Naive thymus-derived CD4-positive, alpha-beta T cell (primary cell): ENCODE measurements at regions not wholly inside any gene's neighbourhood (a gene's known extent, or its start where the extent isn't known, plus 50 kb on each side); places are given as distances from the start of the nearest gene placed in this dataset.

Source experiments
- ATAC-seq: fragments of 150-1000 bp; cut with Tn5 transposase; 2 replicates; pipeline ENCODE4 v1.10.0; 2021; ENCODE audit warnings: mild to moderate bottlenecking, moderate library complexity
- CTCF ChIA-PET: fragments of 350-600 bp; sonication (Branson Sonifier 250); formaldehyde crosslinking; loops from one replicate; lab custom pipeline; 2021; ENCODE audit warnings: antibody characterized with exemption; lab: Charles Lee
- POLR2A ChIA-PET: fragments of 350-600 bp; sonication (Branson Sonifier 250); formaldehyde crosslinking; loops from one replicate; lab custom pipeline; 2021; ENCODE audit warnings: antibody characterized with exemption, inconsistent platforms; lab: Charles Lee
- DNase-seq, 9 donors: peaks; one replicate each; pipeline versions ENCODE4 v3.0.0 to v3.0.0-alpha.2; 2020 to 2022; ENCODE audit warnings: mixed read lengths in 1 of 9
- H3K27ac ChIP-seq: one replicate; pipeline ENCODE4 v1.7.0; 2013; ENCODE audit warnings: mild to moderate bottlenecking, low read depth, low read length, moderate library complexity
- H3K27me3 ChIP-seq, 2 donors: one replicate each; pipeline ENCODE4 v1.7.0; 2013; ENCODE audit warnings: low read length in 2 of 2, mild to moderate bottlenecking in 2 of 2, moderate library complexity in 2 of 2; ENCODE audit not compliant: control insufficient read depth in 2 of 2, insufficient read depth in 2 of 2
- H3K36me3 ChIP-seq, 3 experiments: 1 replicate in 2 of 3; 2 replicates in 1 of 3; pipeline ENCODE4 v1.7.0; 2013; ENCODE audit warnings: low read length in 3 of 3, mild to moderate bottlenecking in 3 of 3, moderate library complexity in 1 of 3; ENCODE audit not compliant: insufficient read depth in 3 of 3, control insufficient read depth in 2 of 3
- H3K4me1 ChIP-seq, 2 donors: one replicate each; pipeline ENCODE4 v1.7.0; 2013; ENCODE audit warnings: low read length in 2 of 2, mild to moderate bottlenecking in 2 of 2, moderate library complexity in 1 of 2; ENCODE audit not compliant: control insufficient read depth in 2 of 2, insufficient read depth in 2 of 2
- H3K4me3 ChIP-seq: 2 replicates; pipeline ENCODE4 v1.7.0; 2013; ENCODE audit warnings: mild to moderate bottlenecking, low read length
- H3K9me3 ChIP-seq, 3 experiments: 1 replicate in 2 of 3; 2 replicates in 1 of 3; pipeline ENCODE4 v1.7.0; 2013; ENCODE audit warnings: low read length in 3 of 3; ENCODE audit not compliant: control insufficient read depth in 2 of 3
- H3K27ac Mint-ChIP-seq, 9 donors: one replicate each; pipeline ENCODE4 v1.8.0; 2020 to 2022; ENCODE audit warnings: mixed read lengths in 9 of 9, mild to moderate bottlenecking in 8 of 9, moderate library complexity in 5 of 9, inconsistent platforms in 2 of 9
- H3K27me3 Mint-ChIP-seq, 5 donors: one replicate each; pipeline ENCODE4 v1.8.0; 2021 to 2022; ENCODE audit warnings: mixed read lengths in 5 of 5, mild to moderate bottlenecking in 1 of 5
- H3K36me3 Mint-ChIP-seq, 5 donors: one replicate each; pipeline ENCODE4 v1.8.0; 2020 to 2022; ENCODE audit warnings: mixed read lengths in 5 of 5, mild to moderate bottlenecking in 3 of 5, inconsistent platforms in 1 of 5
- H3K4me1 Mint-ChIP-seq, 7 donors: one replicate each; pipeline ENCODE4 v1.8.0; 2020 to 2022; ENCODE audit warnings: mixed read lengths in 7 of 7, mild to moderate bottlenecking in 3 of 7, inconsistent platforms in 1 of 7
- H3K4me3 Mint-ChIP-seq, 10 donors: one replicate each; pipeline ENCODE4 v1.8.0; 2020 to 2022; ENCODE audit warnings: mild to moderate bottlenecking in 10 of 10, mixed read lengths in 10 of 10, moderate library complexity in 6 of 10, inconsistent platforms in 2 of 10
- H3K9me3 Mint-ChIP-seq, 11 donors: one replicate each; pipeline ENCODE4 v1.8.0; 2020 to 2022; ENCODE audit warnings: mixed read lengths in 11 of 11, mild to moderate bottlenecking in 4 of 11, inconsistent platforms in 1 of 11, moderate library complexity in 1 of 11
- intact Hi-C, 2 donors: fragments of 100-400 bp; cut with micrococcal nuclease; formaldehyde crosslinking; loops; one replicate each; pipeline ENCODE4 v1.15.1; 2023

DNA sequence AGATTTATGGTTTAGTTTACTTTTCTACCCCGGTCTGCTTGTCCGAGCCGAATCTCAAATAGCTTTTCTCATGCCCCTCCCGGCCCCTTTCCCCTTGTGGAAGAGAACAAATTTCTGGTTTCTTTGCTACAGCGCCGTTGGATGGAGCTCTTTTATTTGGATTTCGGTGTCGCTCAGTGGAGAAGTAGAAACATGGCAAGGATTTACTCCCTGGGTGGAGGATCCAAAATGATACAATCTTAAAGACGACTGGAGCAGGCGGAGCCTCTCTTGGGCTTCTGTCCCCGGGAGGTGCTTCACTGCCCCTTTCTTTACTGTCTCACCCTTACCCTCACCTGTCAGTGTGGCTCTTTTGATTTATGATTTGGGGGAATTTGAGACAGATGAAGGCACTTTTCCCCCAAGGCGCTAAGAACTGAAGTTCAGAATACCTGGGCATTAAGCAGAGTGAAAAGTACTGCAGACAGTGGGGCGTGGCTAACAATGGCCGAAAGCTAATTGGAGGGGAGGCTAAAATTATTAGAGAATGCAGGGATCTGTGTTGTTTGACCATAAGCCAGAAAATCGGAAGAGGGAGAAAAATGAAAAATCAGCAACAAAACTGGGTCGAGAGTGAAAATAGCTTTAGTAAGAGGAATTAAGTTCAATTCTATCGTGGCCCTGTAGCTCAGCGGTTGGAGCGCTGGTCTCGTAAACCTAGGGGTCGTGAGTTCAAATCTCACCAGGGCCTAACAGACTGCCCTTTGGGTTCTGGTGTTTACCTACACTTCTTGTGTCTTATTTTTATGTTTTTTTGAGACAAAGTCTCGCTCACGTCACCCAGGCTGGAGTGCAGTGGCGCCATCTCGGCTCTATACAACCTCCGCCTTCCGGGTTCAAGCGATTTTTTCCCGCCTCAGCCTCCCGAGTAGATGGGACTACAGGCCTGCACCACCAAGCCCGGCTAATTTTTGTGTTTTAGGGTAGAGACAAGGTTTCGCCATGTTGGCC is 145.1 kb upstream of the ZNF184 start:
- Mint-ChIP-seq H3K4me3 (peak overlapping the region in 4 of 10 donors; percentile 2 to 78 (median 40)), H3K36me3 (peaks cover 0 to 4% (median 0%) of the 10 kb centered on the region in 5 donors), H3K9me3 (peaks cover 0 to 4% (median 0%) of the 10 kb centered on the region in 11 donors), H3K27me3 (peaks cover 56 to 75% (median 69%) of the 10 kb centered on the region in 5 donors), H3K4me1 (peaks cover 4 to 18% (median 17%) of the 10 kb centered on the region in 7 donors), H3K27ac (no peak overlapping the region)
- intact Hi-C loops: loop anchor here in 1 of 2 donors (5.0 kb wide), 1 partner anchor 134 kb away; no protein-coding TSS in a partner anchor
- H3K36me3 ChIP-seq: no peaks in the 10 kb centered on the region
- no peaks in the 10 kb centered on the region for H3K4me1 ChIP-seq
- POLR2A ChIA-PET: no interaction called here
- no peak for ATAC-seq
- peaks cover 0 to 11% of the 10 kb centered on the region in 2 donors for H3K27me3 ChIP-seq
- no peaks in the 10 kb centered on the region for H3K9me3 ChIP-seq
- no peak for DNase-seq
- H3K4me3 ChIP-seq: no peak overlapping the region
- no peak overlapping the region for H3K27ac ChIP-seq
- CTCF ChIA-PET: no interaction called here

DNA sequence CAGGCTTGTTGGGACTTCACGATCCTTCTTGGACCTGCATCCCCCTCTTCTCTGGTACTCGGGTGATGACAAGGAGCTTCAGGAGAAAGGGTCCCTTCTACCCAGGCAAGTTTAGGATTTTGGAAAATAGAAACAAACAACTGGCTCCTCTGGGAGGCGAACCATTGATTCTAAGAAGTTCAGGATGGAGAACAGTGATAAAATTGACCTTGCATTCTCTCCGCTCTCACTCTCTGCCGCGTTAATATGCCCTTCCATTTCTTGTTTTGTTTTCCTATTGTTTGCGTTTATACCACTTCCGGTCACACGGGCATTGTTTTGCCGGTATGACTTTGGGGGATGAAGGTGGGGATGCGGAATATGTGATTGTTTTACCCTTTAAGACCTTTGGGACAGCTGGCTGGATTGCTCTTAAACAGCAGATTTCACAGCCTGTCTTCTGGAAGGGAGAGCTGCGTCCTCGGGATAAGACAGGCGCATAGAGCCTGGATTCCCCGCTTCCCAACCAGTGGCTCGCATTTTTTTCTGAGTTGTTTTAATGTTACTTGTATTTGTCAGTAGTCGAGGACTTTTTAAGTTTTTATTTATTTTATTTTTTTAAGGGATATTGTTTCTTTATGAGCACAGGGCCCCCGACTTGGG is 144.3 kb upstream of the ZNF184 start:
- peaks cover 0 to 4% (median 0%) of the 10 kb centered on the region in 11 donors for H3K9me3 Mint-ChIP-seq
- peaks cover 0 to 4% (median 0%) of the 10 kb centered on the region in 5 donors for H3K36me3 Mint-ChIP-seq
- no peak overlapping the region for H3K27ac Mint-ChIP-seq
- ChIA-PET POLR2A (no interaction called here), CTCF (no interaction called here)
- Histone ChIP-seq H3K27me3 (peaks cover 0 to 11% of the 10 kb centered on the region in 2 donors), H3K4me1 (no peaks in the 10 kb centered on the region), H3K27ac (no peak overlapping the region), H3K36me3 (no peaks in the 10 kb centered on the region), H3K9me3 (no peaks in the 10 kb centered on the region), H3K4me3 (no peak overlapping the region)
- H3K4me1 Mint-ChIP-seq: peaks cover 4 to 18% (median 17%) of the 10 kb centered on the region in 7 donors
- peak overlapping the region in 2 of 10 donors; percentile 32 to 78 for H3K4me3 Mint-ChIP-seq
- intact Hi-C loops: loop anchor here in 1 of 2 donors (5.0 kb wide), 1 partner anchor 135 kb away; no protein-coding TSS in a partner anchor
- DNase-seq (no peak), ATAC-seq (no peak)
- peaks cover 60 to 74% (median 69%) of the 10 kb centered on the region in 5 donors for H3K27me3 Mint-ChIP-seq

DNA sequence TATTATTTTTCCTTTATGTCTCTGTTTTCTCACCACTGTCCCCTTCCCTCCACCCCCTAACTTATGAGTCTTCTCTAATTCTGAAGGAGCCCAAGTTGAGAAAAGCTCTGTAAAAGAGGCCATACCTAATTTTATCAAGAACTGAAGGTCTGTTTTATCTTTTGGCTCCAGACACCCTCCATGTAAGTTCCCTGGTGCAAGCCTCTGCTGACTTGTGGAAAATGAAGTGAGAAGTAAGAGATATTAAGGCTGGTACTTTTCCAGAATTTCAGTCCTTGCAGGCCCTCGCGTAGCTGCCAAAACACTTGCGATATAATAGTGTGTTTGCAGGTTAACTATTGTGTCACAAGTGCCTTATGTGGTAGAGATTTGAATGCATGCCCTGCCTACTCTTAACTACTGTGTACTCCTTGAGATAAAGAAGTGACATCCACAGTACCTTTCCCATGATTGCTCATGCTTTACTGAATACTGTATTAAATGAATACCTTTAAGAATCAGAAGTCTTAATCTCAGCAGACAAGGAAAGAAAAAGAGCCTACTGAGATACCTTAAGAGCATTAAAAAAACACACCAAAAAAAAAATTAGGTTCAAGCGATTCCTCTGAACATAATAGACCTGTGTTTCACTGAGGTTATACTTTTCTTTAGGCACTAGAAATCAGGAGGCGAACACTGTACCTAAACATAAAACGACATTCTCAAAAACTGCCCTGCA is 143.6 kb upstream of the ZNF184 start:
- H3K9me3 ChIP-seq: no peaks in the 10 kb centered on the region
- H3K4me3 ChIP-seq: no peak overlapping the region
- Mint-ChIP-seq H3K9me3 (peaks cover 0 to 4% (median 0%) of the 10 kb centered on the region in 11 donors), H3K4me1 (peaks cover 4 to 18% (median 17%) of the 10 kb centered on the region in 7 donors), H3K4me3 (peak overlapping the region in 2 of 10 donors; percentile 32 to 78), H3K27ac (no peak overlapping the region), H3K36me3 (peaks cover 0 to 4% (median 0%) of the 10 kb centered on the region in 5 donors), H3K27me3 (peaks cover 57 to 72% (median 69%) of the 10 kb centered on the region in 5 donors)
- ATAC-seq (no peak), DNase-seq (no peak)
- H3K27ac ChIP-seq: no peak overlapping the region
- intact Hi-C loops: loop anchor here in 1 of 2 donors (5.0 kb wide), 1 partner anchor 136 kb away; no protein-coding TSS in a partner anchor
- ChIA-PET POLR2A (no interaction called here), CTCF (no interaction called here)
- no peaks in the 10 kb centered on the region for H3K4me1 ChIP-seq
- H3K36me3 ChIP-seq: no peaks in the 10 kb centered on the region
- H3K27me3 ChIP-seq: peaks cover 0 to 11% of the 10 kb centered on the region in 2 donors

DNA sequence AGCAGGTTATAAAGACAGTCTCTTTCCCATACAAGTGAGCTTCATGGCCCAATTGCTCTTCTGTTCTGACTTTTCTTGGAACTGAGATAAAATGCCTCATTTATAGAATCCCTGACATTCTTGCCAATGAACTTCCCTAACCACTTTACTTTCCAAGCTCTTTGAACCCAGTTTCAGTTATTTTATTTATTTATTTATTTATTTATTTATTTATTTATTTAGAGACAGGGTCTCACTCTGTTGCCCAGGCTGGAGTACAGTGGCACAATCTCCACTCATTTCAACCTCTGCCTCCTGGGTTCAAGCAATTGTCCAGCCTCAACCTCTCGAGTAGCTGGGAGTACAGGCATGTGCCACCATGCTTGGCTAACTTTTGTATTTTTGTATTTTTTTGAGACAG is 138.5 kb upstream of the ZNF184 start:
- POLR2A ChIA-PET: no interaction called here
- no peaks in the 10 kb centered on the region for H3K9me3 ChIP-seq
- ATAC-seq: no peak
- Mint-ChIP-seq H3K27me3 (peaks cover 30 to 60% (median 47%) of the 10 kb centered on the region in 5 donors), H3K4me3 (no peak overlapping the region), H3K9me3 (peaks cover 0 to 12% (median 0%) of the 10 kb centered on the region in 11 donors), H3K4me1 (peaks cover 0 to 2% (median 0%) of the 10 kb centered on the region in 7 donors), H3K27ac (no peak overlapping the region), H3K36me3 (peaks cover 0 to 5% (median 0%) of the 10 kb centered on the region in 5 donors)
- peaks cover 0 to 7% of the 10 kb centered on the region in 2 donors for H3K27me3 ChIP-seq
- H3K4me3 ChIP-seq: no peak overlapping the region
- no peak overlapping the region for H3K27ac ChIP-seq
- CTCF ChIA-PET: no interaction called here
- no peaks in the 10 kb centered on the region for H3K4me1 ChIP-seq
- no peak for DNase-seq
- H3K36me3 ChIP-seq: no peaks in the 10 kb centered on the region
- intact Hi-C loops: no loop called here

DNA sequence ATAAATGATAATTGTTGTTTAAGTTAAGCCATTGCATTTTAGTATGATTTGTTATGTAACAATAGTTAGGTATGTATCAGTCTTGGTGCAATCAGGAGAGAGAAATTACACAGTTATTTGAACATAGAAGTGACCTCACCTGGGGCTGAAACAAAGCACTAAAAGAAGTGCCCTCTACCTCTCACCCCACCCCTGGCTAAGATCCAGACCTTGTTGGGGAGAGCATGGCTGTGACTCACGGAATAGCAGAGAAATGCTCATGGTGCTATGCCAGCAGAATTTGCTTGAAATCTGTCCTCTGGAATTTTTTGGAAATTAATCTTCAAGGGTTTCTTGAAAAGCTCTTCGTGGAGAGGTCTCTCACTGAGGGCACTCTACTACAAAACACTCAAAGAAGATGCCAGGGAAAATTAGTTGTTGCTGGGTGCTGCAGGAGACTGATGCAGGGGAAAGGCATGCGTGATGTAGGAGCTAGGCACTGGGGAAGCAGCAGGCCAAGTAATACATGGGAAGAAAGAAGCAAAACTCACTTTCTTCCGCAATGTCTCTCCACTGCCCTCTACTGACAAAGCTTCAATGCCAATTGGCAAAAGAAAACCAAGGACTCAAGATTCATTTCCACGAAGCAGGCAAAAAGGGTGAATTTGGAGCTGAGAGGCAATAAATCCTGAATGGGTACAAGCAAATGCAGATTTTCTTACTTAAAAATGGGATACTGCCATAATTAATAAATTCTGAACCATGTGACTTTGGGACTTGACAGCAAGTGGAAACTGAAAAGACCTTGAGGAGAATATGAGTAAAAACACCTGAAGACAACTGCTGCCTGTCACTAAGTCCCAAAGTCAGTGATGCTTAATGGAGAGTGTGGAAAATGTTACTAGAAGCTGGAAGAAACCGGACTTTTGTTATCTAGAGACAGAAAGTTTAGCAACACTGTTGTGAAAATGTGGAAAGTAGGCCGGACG is 136.3 kb upstream of the ZNF184 start:
- Mint-ChIP-seq H3K36me3 (peaks cover 0 to 7% (median 4%) of the 10 kb centered on the region in 5 donors), H3K4me3 (no peak overlapping the region), H3K27ac (no peak overlapping the region), H3K27me3 (peaks cover 44 to 73% (median 60%) of the 10 kb centered on the region in 5 donors), H3K9me3 (peaks cover 0 to 35% (median 4%) of the 10 kb centered on the region in 11 donors), H3K4me1 (peaks cover 0 to 17% (median 9%) of the 10 kb centered on the region in 7 donors)
- intact Hi-C loops: loop anchor here (1.0 to 10.0 kb wide), 8 partner anchors 78 to 451 kb away; partner anchors contain the start of gene POM121L2 (in 2 of the 2)
- POLR2A ChIA-PET: no interaction called here
- Histone ChIP-seq H3K9me3 (no peaks in the 10 kb centered on the region), H3K27me3 (peaks cover 7 to 11% of the 10 kb centered on the region in 2 donors), H3K4me3 (no peak overlapping the region), H3K4me1 (no peaks in the 10 kb centered on the region), H3K27ac (no peak overlapping the region), H3K36me3 (no peaks in the 10 kb centered on the region)
- DNase-seq: peak in 2 of 9 donors; percentile 19 to 33
- CTCF ChIA-PET: interaction anchor here (1.0 to 1.5 kb wide), 3 partner anchors 286 to 297 kb away, joined by 3 to 5 read pairs (median 3); partner anchors contain the start of gene POM121L2
- ATAC-seq: no peak
